IMR-90 (cell line): ENCODE measurements at regions not wholly inside any gene's neighbourhood (a gene's known extent, or its start where the extent isn't known, plus 50 kb on each side); places are given as distances from the start of the nearest gene placed in this dataset.

ENCODE experiments used
- ATAC-seq: fragments of 200-7000 bp; cut with Tn5 transposase; 2 replicates; pipeline ENCODE4 v1.9.1; 2020; ENCODE audit warnings: low read depth, mild to moderate bottlenecking, moderate library complexity
- BruUV-seq: library from RNA; stranded (reverse); fragments of 400-500 nt; replicated peaks from 2 replicates; lab custom pipeline; 2021; lab: Mats Ljungman, UMichigan
- CTCF ChIA-PET: fragments of 300-600 bp; formaldehyde crosslinking; extraction: SDS; loops from one replicate; lab custom pipeline; 2021; ENCODE audit warnings: antibody characterized with exemption; lab: Yijun Ruan, JAX
- POLR2A ChIA-PET: fragments of 300-600 bp; sonication (Branson Sonifier 250); formaldehyde crosslinking; loops from one replicate; lab custom pipeline; 2022; ENCODE audit warnings: antibody characterized with exemption; ENCODE audit not compliant: unreplicated experiment; lab: Charles Lee
- DNase-seq: peaks from one replicate; pipeline ENCODE4 v3.0.0; 2013
- H2AFZ ChIP-seq: replicated peaks from 2 replicates; pipeline ENCODE3; 2013; ENCODE audit warnings: low read length, mild to moderate bottlenecking; ENCODE audit not compliant: poor library complexity
- H2AK5ac ChIP-seq: 2 replicates; pipeline ENCODE4 v1.6.1; 2013; ENCODE audit warnings: low read depth, low read length, inconsistent platforms
- H2AK9ac ChIP-seq: replicated peaks from 2 replicates; pipeline ENCODE3; 2013; ENCODE audit warnings: mild to moderate bottlenecking, low read depth, low read length, moderate library complexity; ENCODE audit not compliant: poor library complexity
- H2BK120ac ChIP-seq: 2 replicates; pipeline ENCODE4 v1.6.1; 2013; ENCODE audit warnings: low read depth, low read length, inconsistent platforms
- H2BK15ac ChIP-seq: 3 replicates; pipeline ENCODE4 v1.6.1; 2013; ENCODE audit warnings: low read depth, low read length, inconsistent platforms
- H2BK20ac ChIP-seq: 2 replicates; pipeline ENCODE4 v1.6.1; 2013; ENCODE audit warnings: low read depth, mild to moderate bottlenecking, inconsistent platforms, low read length, moderate library complexity
- H2BK5ac ChIP-seq: 2 replicates; pipeline ENCODE4 v1.6.1; 2013; ENCODE audit warnings: mild to moderate bottlenecking, low read depth, low read length, inconsistent platforms; ENCODE audit not compliant: poor library complexity, severe bottlenecking
- H3K14ac ChIP-seq: replicated peaks from 2 replicates; pipeline ENCODE4 v1.6.1; 2013; ENCODE audit warnings: low read depth, low read length, inconsistent platforms
- H3K18ac ChIP-seq: 2 replicates; pipeline ENCODE4 v1.6.1; 2013; ENCODE audit warnings: low read depth, low read length, control low read depth
- H3K23ac ChIP-seq: 2 replicates; pipeline ENCODE4 v1.6.1; 2013; ENCODE audit warnings: low read depth, low read length, inconsistent platforms
- H3K27ac ChIP-seq: 2 replicates; pipeline ENCODE4 v1.5.1; 2013; ENCODE audit warnings: mild to moderate bottlenecking, control low read depth, low read length; ENCODE audit not compliant: insufficient read depth
- H3K27me3 ChIP-seq: 2 replicates; pipeline ENCODE4 v1.6.1; 2013; ENCODE audit warnings: low read length; ENCODE audit not compliant: control insufficient read depth, insufficient read depth
- H3K36me3 ChIP-seq: 2 replicates; pipeline ENCODE4 v1.6.1; 2013; ENCODE audit warnings: low read length, mixed read lengths; ENCODE audit not compliant: control insufficient read depth, insufficient read depth
- H3K4ac ChIP-seq: 2 replicates; pipeline ENCODE4 v1.6.1; 2013; ENCODE audit warnings: low read depth, low read length, inconsistent platforms
- H3K4me1 ChIP-seq: 2 replicates; pipeline ENCODE4 v1.6.1; 2013; ENCODE audit warnings: low read length, mixed read lengths; ENCODE audit not compliant: control insufficient read depth, insufficient read depth
- H3K4me2 ChIP-seq: 2 replicates; pipeline ENCODE4 v1.6.1; 2013; ENCODE audit warnings: low read depth, mild to moderate bottlenecking, control low read depth, low read length, moderate library complexity
- H3K4me3 ChIP-seq: 2 replicates; pipeline ENCODE4 v1.5.1; 2013; ENCODE audit warnings: low read depth, mild to moderate bottlenecking, control low read depth, low read length, moderate library complexity; ENCODE audit not compliant: insufficient read depth
- H3K56ac ChIP-seq: 2 replicates; pipeline ENCODE4 v1.6.1; 2013; ENCODE audit warnings: low read length, inconsistent platforms; ENCODE audit not compliant: insufficient read depth; ENCODE audit errors: extremely low read depth
- H3K79me1 ChIP-seq, 2 experiments: 2 replicates each; pipeline ENCODE4 v1.6.1; 2013; ENCODE audit warnings: low read length in 2 of 2, inconsistent platforms in 1 of 2, low read depth in 1 of 2
- H3K9ac ChIP-seq: 2 replicates; pipeline ENCODE4 v1.6.1; 2013; ENCODE audit warnings: low read depth, low read length, control low read depth
- H3K9me1 ChIP-seq: 2 replicates; pipeline ENCODE4 v1.6.1; 2013; ENCODE audit warnings: low read length, inconsistent platforms; ENCODE audit not compliant: insufficient read depth
- H3K9me3 ChIP-seq: 2 replicates; pipeline ENCODE4 v1.6.1; 2013; ENCODE audit warnings: low read length; ENCODE audit not compliant: control insufficient read depth, insufficient read depth
- H4K20me1 ChIP-seq: 2 replicates; pipeline ENCODE4 v1.6.1; 2013; ENCODE audit warnings: low read length, inconsistent platforms; ENCODE audit not compliant: insufficient read depth
- H4K5ac ChIP-seq: 2 replicates; pipeline ENCODE4 v1.6.1; 2013; ENCODE audit warnings: mild to moderate bottlenecking, low read depth, low read length, control low read depth
- H4K8ac ChIP-seq, 2 experiments: 2 replicates each; pipeline ENCODE4 v1.6.1; 2013; ENCODE audit warnings: low read depth in 2 of 2, low read length in 2 of 2, control low read depth in 1 of 2, inconsistent platforms in 1 of 2
- H4K91ac ChIP-seq: 2 replicates; pipeline ENCODE4 v1.6.1; 2013; ENCODE audit warnings: low read depth, low read length, inconsistent platforms; ENCODE audit not compliant: insufficient read depth
- BHLHE40 ChIP-seq: fragments of 150-350 bp; IDR thresholded peaks from 2 replicates; pipeline ENCODE4 v1.6.1; 2016; ENCODE audit warnings: mild to moderate bottlenecking, low read depth, low read length
- CEBPB ChIP-seq: IDR thresholded peaks from 2 replicates; pipeline ENCODE4 v1.6.1; 2012; ENCODE audit warnings: low read depth, low read length, improper control_type of control experiment
- CTCF ChIP-seq: conservative IDR thresholded peaks from 2 replicates; pipeline ENCODE4 v1.5.1; 2012; ENCODE audit warnings: mild to moderate bottlenecking, low read depth, low read length, improper control_type of control experiment
- MAFK ChIP-seq: IDR thresholded peaks from 2 replicates; pipeline ENCODE4 v1.6.1; 2012; ENCODE audit warnings: low read depth, low read length, improper control_type of control experiment
- MXI1 ChIP-seq: IDR thresholded peaks from 2 replicates; pipeline ENCODE4 v1.6.1; 2012; ENCODE audit warnings: low read depth, mild to moderate bottlenecking, low read length, moderate library complexity, borderline replicate concordance
- NFE2L2 ChIP-seq: fragments of 150-350 bp; IDR thresholded peaks from 2 replicates; pipeline ENCODE4 v1.6.1; 2016; ENCODE audit warnings: low read depth, mild to moderate bottlenecking, low read length
- RAD21 ChIP-seq: IDR thresholded peaks from 2 replicates; pipeline ENCODE4 v1.6.1; 2012; ENCODE audit warnings: low read length, improper control_type of control experiment
- RFX5 ChIP-seq: IDR thresholded peaks from 2 replicates; pipeline ENCODE4 v1.8.0; 2012; ENCODE audit warnings: low read depth, mild to moderate bottlenecking, low read length, moderate library complexity
- SMC3 ChIP-seq: fragments of 150-350 bp; IDR thresholded peaks from 2 replicates; pipeline ENCODE4 v1.6.1; 2016; ENCODE audit warnings: low read depth, mild to moderate bottlenecking, antibody characterized with exemption, low read length, moderate library complexity
- WGBS, 2 experiments: methylation state at CpG; one replicate each; pipeline versions ENCODE4 v1.1.5 to v1.1.7; 2013; ENCODE audit warnings: missing lambda C conversion rate in 2 of 2; ENCODE audit not compliant: insufficient read length in 1 of 2; ENCODE audit errors: extremely low coverage in 2 of 2; 5-methylcytosine and 5-hydroxymethylcytosine counted together
- dilution Hi-C: fragments of 300-500 bp; cut with HindIII; formaldehyde crosslinking; loops from one replicate; pipeline ENCODE4 v1.14.3; 2018; ENCODE audit warnings: low sequenced_read_pairs; ENCODE audit not compliant: unreplicated experiment
- in situ Hi-C: fragments of 300-500 bp; cut with MboI; formaldehyde crosslinking; loops from 3 replicates; pipeline ENCODE4 v1.14.3; 2019; ENCODE audit warnings: low sequenced_read_pairs, inconsistent platforms, mixed read lengths
- intact Hi-C: fragments of 100-400 bp; cut with micrococcal nuclease; formaldehyde crosslinking; loops from 2 replicates; pipeline ENCODE4 v1.10.0; 2022

DNA sequence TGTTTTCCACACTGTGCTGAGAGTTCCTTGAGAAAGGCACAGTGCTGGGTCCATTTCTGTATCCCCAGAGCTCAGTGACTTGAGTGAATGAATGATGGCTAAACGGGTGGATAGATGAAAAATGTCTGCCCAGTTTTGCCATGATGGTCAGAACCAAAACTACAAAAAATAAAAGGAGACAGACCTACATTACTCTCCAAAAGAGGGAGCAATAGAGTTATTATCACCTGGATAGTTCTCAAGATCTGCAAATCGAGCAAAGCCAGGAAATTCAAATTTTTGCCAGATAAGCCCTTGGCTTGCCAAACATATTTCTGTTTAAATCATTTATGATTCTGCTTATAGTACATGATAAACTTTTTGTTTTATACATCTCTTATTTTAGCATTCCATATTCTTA is 214.2 kb upstream of the ZNF462 start:
- in situ Hi-C loops, result no loop called here
- intact Hi-C loops, result loop anchor here (2.0 to 5.0 kb wide), 2 partner anchors 214 to 1186 kb away; partner anchors contain the start of gene ZNF462

More for the DNA sequence above, 214.2 kb upstream of the ZNF462 start:
- no peaks in the 10 kb centered on the region for H3K36me3 ChIP-seq
- H3K9me1 ChIP-seq, result no peaks in the 10 kb centered on the region
- no peak overlapping the region for H2BK5ac ChIP-seq
- no peaks in the 10 kb centered on the region for H3K79me1 ChIP-seq
- H2BK20ac ChIP-seq, result no peak overlapping the region
- no peak overlapping the region for H3K23ac ChIP-seq
- H3K4ac ChIP-seq, result no peak overlapping the region
- DNase-seq (peak; percentile 13), ATAC-seq (no peak)
- H4K91ac ChIP-seq, result no peak overlapping the region
- no peak overlapping the region for H3K9ac ChIP-seq
- dilution Hi-C loops, result no loop called here
- no peak overlapping the region for H3K14ac ChIP-seq
- H3K4me1 ChIP-seq, result no peaks in the 10 kb centered on the region
- no CpG with 5 or more reads among the region's 2 CpGs for WGBS, 2 experiments
- H4K20me1 ChIP-seq, result no peaks in the 10 kb centered on the region
- H2AK9ac ChIP-seq, result no peak overlapping the region
- H3K56ac ChIP-seq, result no peak overlapping the region
- no peak overlapping the region for H3K18ac ChIP-seq
- TF ChIP-seq CTCF (peak; percentile 36), MAFK (no peak), NFE2L2 (no peak), SMC3 (0 out of 2 replicates have a peak, but pooled peaks have one; percentile 15), RAD21 (peak; percentile 36), CEBPB (no peak), BHLHE40 (no peak), RFX5 (no peak), MXI1 (no peak)
- CTCF ChIA-PET, result interaction anchor here (0.6 kb wide), 1 partner anchor 594 kb away, joined by 3 read pairs; no protein-coding TSS in a partner anchor
- H2BK120ac ChIP-seq, result no peak overlapping the region
- BruUV-seq, result no TSS peak
- no peaks in the 10 kb centered on the region for H3K27me3 ChIP-seq
- no peak overlapping the region for H4K5ac ChIP-seq
- no peak overlapping the region for H3K4me3 ChIP-seq
- H3K9me3 ChIP-seq, result no peaks in the 10 kb centered on the region
- H3K27ac ChIP-seq, result no peak overlapping the region
- no peak overlapping the region for H2BK15ac ChIP-seq
- POLR2A ChIA-PET, result no interaction called here
- H3K4me2 ChIP-seq, result no peak overlapping the region
- no peak overlapping the region for H4K8ac ChIP-seq
- H2AFZ ChIP-seq, result no peak overlapping the region
- no peak overlapping the region for H2AK5ac ChIP-seq
